SH-SY5Y (cell line): ENCODE measurements at regions not wholly inside any gene's neighbourhood (a gene's known extent, or its start where the extent isn't known, plus 50 kb on each side); places are given as distances from the start of the nearest gene placed in this dataset.

Experiments
- GATA2 ChIP-seq: IDR thresholded peaks from 2 replicates; pipeline ENCODE4 v1.6.1; 2011; ENCODE audit warnings: mild to moderate bottlenecking, low read depth, low read length
- GATA3 ChIP-seq: IDR thresholded peaks from 2 replicates; pipeline ENCODE4 v1.6.1; 2011; ENCODE audit warnings: low read depth, mild to moderate bottlenecking, low read length, moderate library complexity

GRCh38 chr1:56145581-56145980, 433.8 kb downstream of the PLPP3 start:
- TF ChIP-seq GATA2 (no peak), GATA3 (no peak)

GRCh38 chr1:56142301-56142700, 437.1 kb downstream of the PLPP3 start:
- no peak for TF ChIP-seq GATA2
- TF ChIP-seq GATA3: no peak

- no peak for TF ChIP-seq GATA3
- TF ChIP-seq GATA2: no peak
These were observed 439.5 kb downstream of the PLPP3 start for GRCh38 chr1:56139836-56140235.

- TF ChIP-seq GATA2 (no peak; the same call in 1 of the 2 replicates), GATA3 (no peak)
These were observed 441.6 kb downstream of the PLPP3 start for GRCh38 chr1:56137521-56138505.

GRCh38 chr1:56137090-56137489, 442.3 kb downstream of the PLPP3 start:
- TF ChIP-seq GATA2: no peak
- TF ChIP-seq GATA3: no peak

- no peak for TF ChIP-seq GATA2
- TF ChIP-seq GATA3: no peak
These were observed 443.6 kb downstream of the PLPP3 start for GRCh38 chr1:56135864-56136147.

- TF ChIP-seq GATA3: no peak
- no peak for TF ChIP-seq GATA2
These were observed 444.1 kb downstream of the PLPP3 start for GRCh38 chr1:56135069-56135863.

- no peak for TF ChIP-seq GATA2
- no peak for TF ChIP-seq GATA3
These were observed 445.6 kb downstream of the PLPP3 start for GRCh38 chr1:56133522-56134472.

- TF ChIP-seq GATA2: no peak
- no peak for TF ChIP-seq GATA3
These were observed 446.8 kb downstream of the PLPP3 start for GRCh38 chr1:56132520-56132919.

- TF ChIP-seq GATA3: no peak
- no peak for TF ChIP-seq GATA2
These were observed 449.5 kb downstream of the PLPP3 start for GRCh38 chr1:56129837-56130236.

GRCh38 chr1:56125316-56125715, 454.0 kb downstream of the PLPP3 start:
- TF ChIP-seq GATA2 (no peak), GATA3 (no peak)

- TF ChIP-seq GATA3 (no peak), GATA2 (no peak)
These were observed 455.5 kb downstream of the PLPP3 start for GRCh38 chr1:56123826-56124225.

- no peak for TF ChIP-seq GATA2
- no peak for TF ChIP-seq GATA3
These were observed 455.9 kb downstream of the PLPP3 start for GRCh38 chr1:56123421-56123820.

GRCh38 chr1:56120021-56120420, 459.3 kb downstream of the PLPP3 start:
- TF ChIP-seq GATA3 (no peak), GATA2 (no peak)
